IMR-90 (cell line): ENCODE measurements at regions not wholly inside any gene's neighbourhood (a gene's known extent, or its start where the extent isn't known, plus 50 kb on each side); places are given as distances from the start of the nearest gene placed in this dataset.
A peak's percentile ranks its signal among the peaks of the same experiment; 100 is the strongest.

Experiments used
- ATAC-seq: fragments of 200-7000 bp; cut with Tn5 transposase; 2 replicates; pipeline ENCODE4 v1.9.1; 2020; ENCODE audit warnings: low read depth, mild to moderate bottlenecking, moderate library complexity
- BruUV-seq: library from RNA; stranded (reverse); fragments of 400-500 nt; replicated peaks from 2 replicates; lab custom pipeline; 2021; lab: Mats Ljungman, UMichigan
- CTCF ChIA-PET: fragments of 300-600 bp; formaldehyde crosslinking; extraction: SDS; loops from one replicate; lab custom pipeline; 2021; ENCODE audit warnings: antibody characterized with exemption; lab: Yijun Ruan, JAX
- POLR2A ChIA-PET: fragments of 300-600 bp; sonication (Branson Sonifier 250); formaldehyde crosslinking; loops from one replicate; lab custom pipeline; 2022; ENCODE audit warnings: antibody characterized with exemption; ENCODE audit not compliant: unreplicated experiment; lab: Charles Lee
- DNase-seq: peaks from one replicate; pipeline ENCODE4 v3.0.0; 2013
- H2AFZ ChIP-seq: replicated peaks from 2 replicates; pipeline ENCODE3; 2013; ENCODE audit warnings: low read length, mild to moderate bottlenecking; ENCODE audit not compliant: poor library complexity
- H2AK5ac ChIP-seq: 2 replicates; pipeline ENCODE4 v1.6.1; 2013; ENCODE audit warnings: low read depth, low read length, inconsistent platforms
- H2AK9ac ChIP-seq: replicated peaks from 2 replicates; pipeline ENCODE3; 2013; ENCODE audit warnings: mild to moderate bottlenecking, low read depth, low read length, moderate library complexity; ENCODE audit not compliant: poor library complexity
- H2BK120ac ChIP-seq: 2 replicates; pipeline ENCODE4 v1.6.1; 2013; ENCODE audit warnings: low read depth, low read length, inconsistent platforms
- H2BK15ac ChIP-seq: 3 replicates; pipeline ENCODE4 v1.6.1; 2013; ENCODE audit warnings: low read depth, low read length, inconsistent platforms
- H2BK20ac ChIP-seq: 2 replicates; pipeline ENCODE4 v1.6.1; 2013; ENCODE audit warnings: low read depth, mild to moderate bottlenecking, inconsistent platforms, low read length, moderate library complexity
- H2BK5ac ChIP-seq: 2 replicates; pipeline ENCODE4 v1.6.1; 2013; ENCODE audit warnings: mild to moderate bottlenecking, low read depth, low read length, inconsistent platforms; ENCODE audit not compliant: poor library complexity, severe bottlenecking
- H3K14ac ChIP-seq: replicated peaks from 2 replicates; pipeline ENCODE4 v1.6.1; 2013; ENCODE audit warnings: low read depth, low read length, inconsistent platforms
- H3K18ac ChIP-seq: 2 replicates; pipeline ENCODE4 v1.6.1; 2013; ENCODE audit warnings: low read depth, low read length, control low read depth
- H3K23ac ChIP-seq: 2 replicates; pipeline ENCODE4 v1.6.1; 2013; ENCODE audit warnings: low read depth, low read length, inconsistent platforms
- H3K27ac ChIP-seq: 2 replicates; pipeline ENCODE4 v1.5.1; 2013; ENCODE audit warnings: mild to moderate bottlenecking, control low read depth, low read length; ENCODE audit not compliant: insufficient read depth
- H3K27me3 ChIP-seq: 2 replicates; pipeline ENCODE4 v1.6.1; 2013; ENCODE audit warnings: low read length; ENCODE audit not compliant: control insufficient read depth, insufficient read depth
- H3K36me3 ChIP-seq: 2 replicates; pipeline ENCODE4 v1.6.1; 2013; ENCODE audit warnings: low read length, mixed read lengths; ENCODE audit not compliant: control insufficient read depth, insufficient read depth
- H3K4ac ChIP-seq: 2 replicates; pipeline ENCODE4 v1.6.1; 2013; ENCODE audit warnings: low read depth, low read length, inconsistent platforms
- H3K4me1 ChIP-seq: 2 replicates; pipeline ENCODE4 v1.6.1; 2013; ENCODE audit warnings: low read length, mixed read lengths; ENCODE audit not compliant: control insufficient read depth, insufficient read depth
- H3K4me2 ChIP-seq: 2 replicates; pipeline ENCODE4 v1.6.1; 2013; ENCODE audit warnings: low read depth, mild to moderate bottlenecking, control low read depth, low read length, moderate library complexity
- H3K4me3 ChIP-seq: 2 replicates; pipeline ENCODE4 v1.5.1; 2013; ENCODE audit warnings: low read depth, mild to moderate bottlenecking, control low read depth, low read length, moderate library complexity; ENCODE audit not compliant: insufficient read depth
- H3K56ac ChIP-seq: 2 replicates; pipeline ENCODE4 v1.6.1; 2013; ENCODE audit warnings: low read length, inconsistent platforms; ENCODE audit not compliant: insufficient read depth; ENCODE audit errors: extremely low read depth
- H3K79me1 ChIP-seq, 2 experiments: 2 replicates each; pipeline ENCODE4 v1.6.1; 2013; ENCODE audit warnings: low read length in 2 of 2, inconsistent platforms in 1 of 2, low read depth in 1 of 2
- H3K9ac ChIP-seq: 2 replicates; pipeline ENCODE4 v1.6.1; 2013; ENCODE audit warnings: low read depth, low read length, control low read depth
- H3K9me1 ChIP-seq: 2 replicates; pipeline ENCODE4 v1.6.1; 2013; ENCODE audit warnings: low read length, inconsistent platforms; ENCODE audit not compliant: insufficient read depth
- H3K9me3 ChIP-seq: 2 replicates; pipeline ENCODE4 v1.6.1; 2013; ENCODE audit warnings: low read length; ENCODE audit not compliant: control insufficient read depth, insufficient read depth
- H4K20me1 ChIP-seq: 2 replicates; pipeline ENCODE4 v1.6.1; 2013; ENCODE audit warnings: low read length, inconsistent platforms; ENCODE audit not compliant: insufficient read depth
- H4K5ac ChIP-seq: 2 replicates; pipeline ENCODE4 v1.6.1; 2013; ENCODE audit warnings: mild to moderate bottlenecking, low read depth, low read length, control low read depth
- H4K8ac ChIP-seq, 2 experiments: 2 replicates each; pipeline ENCODE4 v1.6.1; 2013; ENCODE audit warnings: low read depth in 2 of 2, low read length in 2 of 2, control low read depth in 1 of 2, inconsistent platforms in 1 of 2
- H4K91ac ChIP-seq: 2 replicates; pipeline ENCODE4 v1.6.1; 2013; ENCODE audit warnings: low read depth, low read length, inconsistent platforms; ENCODE audit not compliant: insufficient read depth
- BHLHE40 ChIP-seq: fragments of 150-350 bp; IDR thresholded peaks from 2 replicates; pipeline ENCODE4 v1.6.1; 2016; ENCODE audit warnings: mild to moderate bottlenecking, low read depth, low read length
- CHD1 ChIP-seq: IDR thresholded peaks from 2 replicates; pipeline ENCODE4 v1.6.1; 2012; ENCODE audit warnings: low read depth, low read length, improper control_type of control experiment
- FOS ChIP-seq: fragments of 150-350 bp; IDR thresholded peaks from 2 replicates; pipeline ENCODE4 v1.6.1; 2016; ENCODE audit warnings: low read depth, low read length
- MAZ ChIP-seq: IDR thresholded peaks from 2 replicates; pipeline ENCODE4 v1.6.1; 2012; ENCODE audit warnings: low read depth, mild to moderate bottlenecking, low read length, improper control_type of control experiment, moderate library complexity, borderline replicate concordance
- NFE2L2 ChIP-seq: fragments of 150-350 bp; IDR thresholded peaks from 2 replicates; pipeline ENCODE4 v1.6.1; 2016; ENCODE audit warnings: low read depth, mild to moderate bottlenecking, low read length
- POLR2A ChIP-seq: IDR thresholded peaks from 2 replicates; pipeline ENCODE4 v1.6.1; 2012; ENCODE audit warnings: mild to moderate bottlenecking, low read depth, low read length
- RAD21 ChIP-seq: IDR thresholded peaks from 2 replicates; pipeline ENCODE4 v1.6.1; 2012; ENCODE audit warnings: low read length, improper control_type of control experiment
- RFX5 ChIP-seq: IDR thresholded peaks from 2 replicates; pipeline ENCODE4 v1.8.0; 2012; ENCODE audit warnings: low read depth, mild to moderate bottlenecking, low read length, moderate library complexity
- WGBS, 2 experiments: methylation state at CpG; one replicate each; pipeline versions ENCODE4 v1.1.5 to v1.1.7; 2013; ENCODE audit warnings: missing lambda C conversion rate in 2 of 2; ENCODE audit not compliant: insufficient read length in 1 of 2; ENCODE audit errors: extremely low coverage in 2 of 2; 5-methylcytosine and 5-hydroxymethylcytosine counted together
- dilution Hi-C: fragments of 300-500 bp; cut with HindIII; formaldehyde crosslinking; loops from one replicate; pipeline ENCODE4 v1.14.3; 2018; ENCODE audit warnings: low sequenced_read_pairs; ENCODE audit not compliant: unreplicated experiment
- in situ Hi-C: fragments of 300-500 bp; cut with MboI; formaldehyde crosslinking; loops from 3 replicates; pipeline ENCODE4 v1.14.3; 2019; ENCODE audit warnings: low sequenced_read_pairs, inconsistent platforms, mixed read lengths
- intact Hi-C: fragments of 100-400 bp; cut with micrococcal nuclease; formaldehyde crosslinking; loops from 2 replicates; pipeline ENCODE4 v1.10.0; 2022
- TF ChIP-seq, protein P1 (sequence below): conservative IDR thresholded peaks from 2 replicates; pipeline ENCODE4 v1.5.1; 2012; ENCODE audit warnings: mild to moderate bottlenecking, low read depth, low read length, improper control_type of control experiment
- TF ChIP-seq, protein P2 (sequence below): fragments of 150-350 bp; IDR thresholded peaks from 2 replicates; pipeline ENCODE4 v1.6.1; 2017; ENCODE audit warnings: mild to moderate bottlenecking, antibody characterized with exemption, low read length, low read depth

DNA sequence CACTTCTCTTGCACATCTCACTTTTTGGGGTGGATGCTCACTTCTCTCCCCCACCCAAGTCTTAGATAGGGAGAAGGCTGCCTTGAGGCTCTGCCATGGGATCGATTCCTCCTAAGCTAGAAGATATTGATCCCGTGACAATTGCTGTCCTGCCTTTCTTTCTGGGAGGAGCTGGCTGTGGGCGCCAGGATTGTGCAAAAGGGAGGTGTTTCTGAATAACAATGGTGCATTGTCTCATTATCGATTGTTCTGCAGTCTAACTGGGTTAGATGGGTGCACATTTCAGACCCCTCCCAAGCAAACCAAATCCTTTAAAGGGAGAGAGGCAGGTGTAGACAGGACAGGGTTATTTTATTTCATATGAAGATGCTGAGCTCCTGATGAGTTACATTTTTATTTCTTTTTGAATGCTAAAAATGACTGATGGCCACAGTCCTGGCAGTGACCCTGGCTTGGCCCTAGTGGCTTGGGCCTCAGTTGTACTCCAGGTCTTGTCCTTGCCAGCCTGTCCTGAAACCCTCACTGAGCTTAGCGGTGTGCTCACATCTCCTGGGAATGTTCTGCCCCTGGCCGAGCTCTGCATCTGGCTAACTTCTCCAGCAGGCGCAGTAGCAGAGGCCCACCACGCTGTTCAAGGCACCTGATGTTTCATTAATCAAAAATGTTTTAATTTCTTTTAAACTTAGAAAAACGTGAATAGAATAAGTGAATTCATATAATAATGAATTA is 99.0 kb upstream of the KAZN start:
- no peak overlapping the region for H2BK120ac ChIP-seq
- TF ChIP-seq RAD21 (no peak), POLR2A (no peak), RFX5 (no peak), BHLHE40 (no peak), MAZ (no peak), FOS (no peak), CHD1 (no peak), NFE2L2 (no peak)
- TF ChIP-seq, protein P1, sequence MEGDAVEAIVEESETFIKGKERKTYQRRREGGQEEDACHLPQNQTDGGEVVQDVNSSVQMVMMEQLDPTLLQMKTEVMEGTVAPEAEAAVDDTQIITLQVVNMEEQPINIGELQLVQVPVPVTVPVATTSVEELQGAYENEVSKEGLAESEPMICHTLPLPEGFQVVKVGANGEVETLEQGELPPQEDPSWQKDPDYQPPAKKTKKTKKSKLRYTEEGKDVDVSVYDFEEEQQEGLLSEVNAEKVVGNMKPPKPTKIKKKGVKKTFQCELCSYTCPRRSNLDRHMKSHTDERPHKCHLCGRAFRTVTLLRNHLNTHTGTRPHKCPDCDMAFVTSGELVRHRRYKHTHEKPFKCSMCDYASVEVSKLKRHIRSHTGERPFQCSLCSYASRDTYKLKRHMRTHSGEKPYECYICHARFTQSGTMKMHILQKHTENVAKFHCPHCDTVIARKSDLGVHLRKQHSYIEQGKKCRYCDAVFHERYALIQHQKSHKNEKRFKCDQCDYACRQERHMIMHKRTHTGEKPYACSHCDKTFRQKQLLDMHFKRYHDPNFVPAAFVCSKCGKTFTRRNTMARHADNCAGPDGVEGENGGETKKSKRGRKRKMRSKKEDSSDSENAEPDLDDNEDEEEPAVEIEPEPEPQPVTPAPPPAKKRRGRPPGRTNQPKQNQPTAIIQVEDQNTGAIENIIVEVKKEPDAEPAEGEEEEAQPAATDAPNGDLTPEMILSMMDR = no peak
- TF ChIP-seq, protein P2, sequence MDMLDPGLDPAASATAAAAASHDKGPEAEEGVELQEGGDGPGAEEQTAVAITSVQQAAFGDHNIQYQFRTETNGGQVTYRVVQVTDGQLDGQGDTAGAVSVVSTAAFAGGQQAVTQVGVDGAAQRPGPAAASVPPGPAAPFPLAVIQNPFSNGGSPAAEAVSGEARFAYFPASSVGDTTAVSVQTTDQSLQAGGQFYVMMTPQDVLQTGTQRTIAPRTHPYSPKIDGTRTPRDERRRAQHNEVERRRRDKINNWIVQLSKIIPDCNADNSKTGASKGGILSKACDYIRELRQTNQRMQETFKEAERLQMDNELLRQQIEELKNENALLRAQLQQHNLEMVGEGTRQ = no peak
- H4K8ac ChIP-seq = no peak overlapping the region
- H2AK5ac ChIP-seq = no peak overlapping the region
- no peak overlapping the region for H3K4me3 ChIP-seq
- H4K91ac ChIP-seq = no peak overlapping the region
- H2BK20ac ChIP-seq = no peak overlapping the region
- H3K27me3 ChIP-seq = no peaks in the 10 kb centered on the region; the same call in 1 of the 2 replicates
- peaks cover 9% of the 10 kb centered on the region; the same call in 1 of the 2 replicates for H3K4me1 ChIP-seq
- H3K4me2 ChIP-seq = peak overlapping the region; percentile 8; the same call in 1 of the 2 replicates
- H3K23ac ChIP-seq = no peak overlapping the region
- no TSS peak for BruUV-seq
- DNase-seq (no peak), ATAC-seq (no peak)
- no peak overlapping the region for H3K56ac ChIP-seq
- intact Hi-C loops = no loop called here
- H2BK15ac ChIP-seq = no peak overlapping the region
- no peak overlapping the region; the same call in 1 of the 2 replicates for H4K5ac ChIP-seq
- ChIA-PET POLR2A (no interaction called here), CTCF (no interaction called here)
- H3K9ac ChIP-seq = no peak overlapping the region
- no peaks in the 10 kb centered on the region for H3K36me3 ChIP-seq
- H3K9me1 ChIP-seq = no peaks in the 10 kb centered on the region
- no peak overlapping the region for H2AK9ac ChIP-seq
- dilution Hi-C loops = no loop called here
- H2AFZ ChIP-seq = no peak overlapping the region
- H2BK5ac ChIP-seq = no peak overlapping the region
- no peaks in the 10 kb centered on the region for H4K20me1 ChIP-seq
- no peak overlapping the region for H3K4ac ChIP-seq
- H3K27ac ChIP-seq = no peak overlapping the region
- no peaks in the 10 kb centered on the region for H3K9me3 ChIP-seq
- 100% methylated on average over 1 of the region's 9 CpGs; no CpG with 5 or more reads in 1 of the 2 experiments for WGBS, 2 experiments
- no peaks in the 10 kb centered on the region for H3K79me1 ChIP-seq
- in situ Hi-C loops = no loop called here
- H3K14ac ChIP-seq = no peak overlapping the region
- H3K18ac ChIP-seq = no peak overlapping the region; the same call in 1 of the 2 replicates
